DMS53 (cell line): ENCODE measurements at regions not wholly inside any gene's neighbourhood (a gene's known extent, or its start where the extent isn't known, plus 50 kb on each side); places are given as distances from the start of the nearest gene placed in this dataset.
A peak's percentile ranks its signal among the peaks of the same experiment; 100 is the strongest.
"Not testable (repeated sequence)": the region's sequence is repeated elsewhere in the genome, so short reads cannot be mapped to it uniquely, and the experiment has no call there.

Experiments
- DNase-seq: peaks from one replicate; lab custom pipeline; 2025; lab: John Stamatoyannopoulos, UW

- DNase-seq = peak; percentile 88
Observed at GRCh38 chr2:81061016-81061415, 756.5 kb upstream of the LRRTM1 start.

- no peak for DNase-seq
Observed at GRCh38 chr2:81050580-81051095, 746.1 kb upstream of the LRRTM1 start.

- no peak for DNase-seq
Observed at GRCh38 chr2:81043681-81044080, 739.1 kb upstream of the LRRTM1 start.

- DNase-seq = peak; percentile 66
Observed at GRCh38 chr2:81007104-81007503, 702.6 kb upstream of the LRRTM1 start.

GRCh38 chr2:81002906-81003305, 698.4 kb upstream of the LRRTM1 start:
- DNase-seq = no peak

- DNase-seq = no peak
Observed at GRCh38 chr2:80987466-80987865, 682.9 kb upstream of the LRRTM1 start.

- DNase-seq = no peak
Observed at GRCh38 chr2:80969900-80970299, 665.3 kb upstream of the LRRTM1 start.

GRCh38 chr2:80968450-80968849, 663.9 kb upstream of the LRRTM1 start:
- peak; percentile 26 for DNase-seq

- no peak for DNase-seq
Observed at GRCh38 chr2:80947601-80948130, 643.1 kb upstream of the LRRTM1 start.

- DNase-seq = no peak
Observed at GRCh38 chr2:80943487-80943886, 638.9 kb upstream of the LRRTM1 start.

GRCh38 chr2:80942766-80943165, 638.2 kb upstream of the LRRTM1 start:
- DNase-seq = no peak

GRCh38 chr2:80938463-80938862, 633.9 kb upstream of the LRRTM1 start:
- DNase-seq = no peak

GRCh38 chr2:80931820-80932219, 627.3 kb upstream of the LRRTM1 start:
- not testable (repeated sequence) for DNase-seq

- no peak for DNase-seq
Observed at GRCh38 chr2:80930777-80931176, 626.2 kb upstream of the LRRTM1 start.

GRCh38 chr2:80926168-80926567, 621.6 kb upstream of the LRRTM1 start:
- no peak for DNase-seq

- DNase-seq = peak; percentile 37
Observed at GRCh38 chr2:80896576-80896975, 592.0 kb upstream of the LRRTM1 start.

- no peak for DNase-seq
Observed at GRCh38 chr2:80894486-80894885, 589.9 kb upstream of the LRRTM1 start.

- no peak for DNase-seq
Observed at GRCh38 chr2:80893711-80894110, 589.2 kb upstream of the LRRTM1 start.

- DNase-seq = no peak
Observed at GRCh38 chr2:80889009-80889408, 584.5 kb upstream of the LRRTM1 start.

- DNase-seq = no peak
Observed at GRCh38 chr2:80887841-80888378, 583.4 kb upstream of the LRRTM1 start.

- DNase-seq = no peak
Observed at GRCh38 chr2:80874374-80874773, 569.8 kb upstream of the LRRTM1 start.

GRCh38 chr2:80869858-80870438, 565.4 kb upstream of the LRRTM1 start:
- DNase-seq = no peak

- no peak for DNase-seq
Observed at GRCh38 chr2:80863147-80863714, 558.7 kb upstream of the LRRTM1 start.
